NCI-H2171 (cell line): ENCODE measurements at regions not wholly inside any gene's neighbourhood (a gene's known extent, or its start where the extent isn't known, plus 50 kb on each side); places are given as distances from the start of the nearest gene placed in this dataset.
"Not testable (repeated sequence)": the region's sequence is repeated elsewhere in the genome, so short reads cannot be mapped to it uniquely, and the experiment has no call there.

ENCODE experiments used
- DNase-seq: peaks from one replicate; lab custom pipeline; 2025; lab: John Stamatoyannopoulos, UW

- DNase-seq: no peak
Observed at GRCh38 chr7:132030086-132030568, 473.7 kb upstream of the PODXL start.

DNA sequence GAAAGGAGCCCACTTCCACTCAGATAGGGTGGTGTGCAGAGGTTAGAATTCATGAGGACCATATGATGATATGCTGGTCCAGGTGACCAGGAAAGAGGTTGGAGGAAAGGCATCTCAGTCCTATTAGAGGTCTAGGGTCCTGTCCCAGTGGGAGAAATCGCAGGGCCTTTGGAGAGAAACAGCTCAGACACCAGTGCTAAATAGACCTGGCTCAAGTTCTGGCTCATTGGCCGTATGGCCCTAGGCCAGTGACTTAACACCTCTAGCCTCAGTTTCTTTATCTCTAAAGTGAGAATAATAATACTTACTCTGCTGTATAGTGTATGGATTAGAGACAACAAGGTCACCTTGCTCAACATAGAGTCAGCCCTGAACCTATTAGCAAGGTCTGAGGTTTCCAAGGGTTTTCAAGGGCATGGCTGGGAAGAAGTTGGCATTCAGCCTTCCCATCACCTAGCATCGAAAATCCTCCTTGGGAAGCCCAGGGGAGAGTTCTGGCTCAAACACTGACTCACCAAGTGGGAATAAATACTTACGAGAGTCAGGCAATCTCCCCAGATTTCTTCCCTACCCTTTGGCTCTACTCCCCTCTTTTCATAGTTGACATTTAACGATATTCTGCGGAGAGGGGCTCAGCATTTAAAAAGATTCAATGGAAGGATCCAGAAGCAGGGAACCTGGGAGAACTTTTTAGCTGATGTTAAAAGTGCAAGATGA lies 473.1 kb upstream of the PODXL start:
- no peak for DNase-seq

GRCh38 chr7:132028144-132028920 lies 471.9 kb upstream of the PODXL start:
- no peak for DNase-seq

DNA sequence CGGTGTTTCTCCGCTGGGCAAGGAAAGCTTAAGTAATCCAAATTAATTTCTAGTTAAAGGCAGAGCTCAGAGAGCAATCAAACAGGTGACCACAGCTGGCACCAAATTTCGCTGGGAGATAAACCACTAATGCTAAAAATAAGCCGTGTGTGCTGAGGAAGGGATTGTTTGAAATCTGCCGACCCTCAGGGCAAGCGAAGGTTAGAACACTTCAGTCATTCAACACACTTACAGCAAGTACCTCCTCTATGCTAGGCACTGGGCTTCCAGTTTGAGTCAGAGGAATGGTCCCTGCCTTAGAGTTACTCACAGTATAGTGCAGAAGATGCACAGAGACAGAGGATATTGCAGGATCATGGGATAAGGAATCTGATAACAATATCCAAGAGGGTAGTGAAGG lies 467.9 kb upstream of the PODXL start:
- no peak for DNase-seq

DNA sequence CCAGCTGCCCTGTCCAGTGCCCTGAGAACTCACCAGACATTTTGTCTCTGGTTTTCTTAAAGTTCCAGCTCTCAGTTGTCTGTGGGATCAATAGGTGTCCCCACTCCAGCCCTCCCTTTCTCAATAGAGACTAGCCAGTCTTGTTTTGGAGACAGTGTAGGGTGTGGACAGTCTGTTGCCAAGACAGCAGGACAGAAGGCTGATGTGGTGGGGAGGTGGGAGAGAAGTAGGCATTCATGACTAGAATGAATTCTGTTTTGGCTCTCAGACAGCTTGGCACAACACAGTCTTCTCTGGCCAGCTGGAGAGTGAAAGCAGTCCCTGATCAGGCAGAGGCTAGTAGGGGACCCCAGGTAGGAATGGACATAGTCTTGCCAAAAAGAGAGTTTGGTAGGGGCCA lies 467.0 kb upstream of the PODXL start:
- no peak for DNase-seq

GRCh38 chr7:132022188-132022587 lies 465.8 kb upstream of the PODXL start:
- DNase-seq: no peak

- DNase-seq: no peak
Observed at GRCh38 chr7:132019703-132020102, 463.3 kb upstream of the PODXL start.

GRCh38 chr7:132009778-132010177 lies 453.4 kb upstream of the PODXL start:
- DNase-seq: no peak

- DNase-seq: no peak
Observed at GRCh38 chr7:132004529-132004928, 448.1 kb upstream of the PODXL start.

DNA sequence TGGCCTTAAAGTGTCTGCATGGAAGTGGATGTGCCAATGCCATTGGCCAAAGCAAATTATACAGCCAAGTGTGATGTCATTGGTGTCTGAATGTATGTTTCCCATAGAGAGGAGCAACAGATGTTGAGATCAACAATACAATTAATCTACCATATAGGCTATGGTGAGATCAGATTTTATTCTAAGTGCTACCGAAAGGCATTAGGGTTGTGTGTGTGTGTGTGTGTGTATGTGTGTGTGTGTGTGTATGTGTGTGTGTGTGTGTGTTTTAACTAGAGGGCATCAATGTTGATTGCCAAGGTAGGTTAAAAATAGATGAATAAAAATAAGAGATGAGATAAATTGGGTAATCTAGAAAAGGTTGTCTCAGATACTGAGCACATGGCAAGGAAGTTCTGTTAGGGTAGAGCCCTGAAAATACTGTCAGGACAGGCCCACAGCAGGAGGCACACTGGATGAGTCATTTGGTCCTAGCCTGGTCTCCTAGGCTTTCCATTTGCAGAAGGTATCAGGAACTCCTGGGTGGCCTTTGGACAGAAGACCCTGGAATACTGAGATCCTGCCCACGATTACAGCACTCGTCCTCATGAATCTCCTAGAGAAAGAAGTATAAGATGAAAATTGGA lies 446.0 kb upstream of the PODXL start:
- DNase-seq: no peak

- no peak for DNase-seq
Observed at GRCh38 chr7:132001146-132001545, 444.7 kb upstream of the PODXL start.

GRCh38 chr7:131999193-131999592 lies 442.8 kb upstream of the PODXL start:
- DNase-seq: no peak

DNA sequence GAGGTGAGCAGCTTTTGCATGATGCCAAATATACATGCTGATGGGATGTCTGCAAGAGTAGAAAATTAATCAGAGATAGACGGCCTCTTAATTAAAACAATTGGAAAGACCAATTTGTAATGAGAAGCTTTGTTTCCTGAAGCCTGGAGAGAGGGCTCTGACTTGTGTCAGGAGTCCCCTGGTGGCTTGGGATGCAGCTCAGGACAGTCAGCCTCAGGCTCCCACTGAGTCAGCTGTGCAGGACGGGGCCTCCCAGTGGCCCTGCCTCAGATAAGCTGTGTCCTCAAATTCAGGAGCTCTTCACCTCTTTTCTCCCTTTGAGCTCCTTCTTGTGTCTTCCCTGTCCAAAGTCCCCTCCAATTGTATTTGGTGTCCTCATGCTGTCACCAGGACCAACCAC lies 438.9 kb upstream of the PODXL start:
- DNase-seq: no peak

DNA sequence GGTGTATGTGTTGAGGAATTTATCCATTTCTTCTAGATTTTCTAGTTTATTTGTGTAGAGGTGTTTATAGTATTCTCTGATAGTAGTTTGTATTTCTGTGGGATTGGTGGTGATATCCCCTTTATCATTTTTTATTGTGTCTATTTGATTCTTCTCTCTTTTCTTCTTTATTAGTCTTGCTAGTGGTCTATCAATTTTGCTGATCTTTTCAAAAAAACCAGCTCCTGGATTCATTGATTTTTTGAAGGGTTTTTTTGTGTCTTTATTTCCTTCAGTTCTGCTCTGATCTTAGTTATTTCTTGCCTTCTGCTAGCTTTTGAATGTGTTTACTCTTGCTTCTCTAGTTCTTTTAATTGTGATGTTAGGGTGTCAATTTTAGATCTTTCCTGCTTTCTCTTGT lies 424.6 kb upstream of the PODXL start:
- DNase-seq: not testable (repeated sequence)

DNA sequence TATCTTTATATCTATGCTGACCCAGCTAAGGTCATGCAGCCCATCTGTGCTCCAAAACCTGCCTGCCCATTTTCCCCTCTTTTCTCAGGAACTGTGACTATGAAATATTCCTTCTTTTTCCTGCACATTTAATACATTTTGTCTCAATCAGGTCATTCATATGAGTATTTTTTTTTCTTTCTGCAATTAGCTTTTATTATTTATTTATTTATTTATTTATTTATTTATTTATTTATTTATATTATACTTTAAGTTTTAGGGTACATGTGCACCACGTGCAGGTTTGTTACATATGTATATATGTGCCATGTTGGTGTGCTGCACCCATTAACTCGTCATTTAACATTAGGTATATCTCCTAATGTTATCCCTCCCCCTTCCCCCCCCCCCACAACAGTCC lies 421.7 kb upstream of the PODXL start:
- not testable (repeated sequence) for DNase-seq

DNA sequence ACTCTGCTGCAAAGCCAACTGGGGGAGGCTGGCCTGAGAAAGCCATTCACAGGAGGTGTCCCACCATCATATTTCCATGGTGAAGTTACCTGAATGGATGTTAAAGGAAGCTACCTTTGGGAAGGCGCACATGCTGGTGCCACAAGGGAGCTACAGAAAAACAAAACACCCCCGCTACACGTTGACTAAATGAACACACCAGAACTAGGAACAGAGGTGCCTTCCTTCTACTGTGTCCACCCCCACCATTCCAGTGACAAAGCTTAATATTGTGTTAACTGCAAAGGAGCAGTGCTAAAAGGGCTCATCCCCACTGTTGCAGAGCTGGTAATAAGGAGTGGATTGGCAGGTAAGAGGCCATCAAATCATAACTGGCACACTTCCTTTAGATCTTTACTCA lies 420.0 kb upstream of the PODXL start:
- no peak for DNase-seq

DNA sequence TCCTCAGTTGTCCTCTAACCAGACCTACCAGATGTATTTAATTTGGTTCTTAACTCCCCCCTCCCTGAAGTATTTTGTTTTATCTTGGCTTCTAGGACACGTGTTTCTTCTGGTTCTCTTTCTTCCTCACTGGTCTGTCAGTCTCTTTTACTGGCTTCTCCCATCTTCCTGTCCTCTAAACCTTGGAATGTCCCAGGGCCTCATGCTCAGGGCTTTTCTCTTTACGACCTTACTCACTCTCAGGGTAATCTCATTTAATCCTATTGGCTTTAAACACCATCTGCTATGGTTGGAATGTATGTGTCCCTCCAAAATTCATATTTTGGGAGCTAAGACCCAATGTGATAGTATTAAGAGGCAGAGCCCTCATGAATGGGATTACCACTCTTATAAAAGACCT lies 418.2 kb upstream of the PODXL start:
- DNase-seq: no peak

DNA sequence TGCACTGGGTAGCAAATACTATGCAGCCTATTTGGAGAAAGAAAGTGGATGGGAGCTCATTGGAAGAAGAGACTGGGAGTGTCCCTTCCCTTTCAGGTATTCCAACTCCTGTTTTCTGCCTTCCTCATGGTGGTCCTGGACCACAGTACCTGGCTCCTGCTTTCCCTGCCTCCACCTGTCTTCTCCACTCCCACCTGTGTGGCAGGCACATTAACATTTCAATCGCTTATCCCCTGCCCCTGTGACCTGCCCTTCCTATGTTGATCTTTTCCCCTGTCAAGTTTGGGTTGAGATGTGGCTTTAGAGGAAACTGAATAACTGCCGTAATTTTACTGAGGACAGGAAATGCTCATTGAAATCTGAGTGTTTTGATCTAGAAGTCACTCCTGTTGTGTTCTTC lies 415.8 kb upstream of the PODXL start:
- no peak for DNase-seq

- DNase-seq: no peak
Observed at GRCh38 chr7:131970602-131971001, 414.2 kb upstream of the PODXL start.

GRCh38 chr7:131969560-131969959 lies 413.1 kb upstream of the PODXL start:
- DNase-seq: no peak

DNA sequence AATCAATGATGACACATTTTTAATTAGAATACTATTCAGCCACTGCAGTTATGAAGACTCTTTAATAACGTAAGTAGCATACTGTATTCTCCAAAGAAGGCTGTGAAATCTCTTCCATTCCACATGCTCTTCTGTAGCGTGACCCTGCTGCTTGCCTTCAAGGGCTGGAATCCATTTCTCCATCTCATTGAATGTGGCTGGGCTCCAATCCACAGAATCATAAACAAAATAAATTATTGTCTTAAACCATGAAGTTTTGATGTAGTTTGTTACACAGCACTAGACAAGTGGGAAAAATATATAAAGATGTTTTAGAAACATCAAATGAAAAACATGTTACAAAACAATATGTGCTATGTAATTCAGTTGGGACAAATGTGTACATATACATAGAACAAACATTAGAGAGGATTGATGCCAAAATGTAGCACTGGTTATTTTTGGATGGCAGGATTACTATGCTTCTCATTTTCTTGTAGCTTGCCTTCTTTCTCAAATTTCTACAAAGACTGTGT lies 410.8 kb upstream of the PODXL start:
- no peak for DNase-seq

DNA sequence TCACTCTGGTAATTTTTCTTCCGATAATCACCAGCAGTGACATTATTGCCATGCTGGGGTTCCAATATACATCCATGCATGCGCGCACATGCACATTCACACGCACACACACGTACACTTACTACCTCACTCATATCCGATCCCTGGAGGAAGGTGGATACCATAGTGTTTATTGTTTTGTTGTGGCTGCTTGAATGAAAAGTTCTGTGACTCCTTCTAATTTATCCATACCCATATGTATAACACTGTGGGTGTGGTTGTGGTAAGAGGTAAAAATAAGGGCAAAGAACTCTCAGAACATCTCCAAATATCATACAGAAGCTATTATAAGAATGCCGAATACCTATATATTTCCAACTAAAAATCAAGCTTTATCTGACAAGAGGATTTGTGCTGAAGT lies 407.8 kb upstream of the PODXL start:
- no peak for DNase-seq
